Muscle layer of duodenum (tissue), 2 donors: ENCODE measurements at regions not wholly inside any gene's neighbourhood (a gene's known extent, or its start where the extent isn't known, plus 50 kb on each side); places are given as distances from the start of the nearest gene placed in this dataset.

Experiments used
- H3K27ac ChIP-seq: one replicate; pipeline ENCODE4 v1.7.0; 2013; ENCODE audit warnings: mild to moderate bottlenecking, low read length
- H3K27me3 ChIP-seq: one replicate; pipeline ENCODE4 v1.7.0; 2013; ENCODE audit warnings: low read depth, mild to moderate bottlenecking, control low read depth, low read length
- H3K36me3 ChIP-seq, 2 donors: one replicate each; pipeline ENCODE4 v1.7.0; 2013; ENCODE audit warnings: low read length in 2 of 2, control low read depth in 1 of 2, mild to moderate bottlenecking in 1 of 2; ENCODE audit not compliant: insufficient read depth in 2 of 2, control insufficient read depth in 1 of 2
- H3K4me1 ChIP-seq, 2 donors: one replicate each; pipeline ENCODE4 v1.7.0; 2013; ENCODE audit warnings: low read length in 2 of 2, mild to moderate bottlenecking in 2 of 2, control low read depth in 1 of 2, moderate library complexity in 1 of 2; ENCODE audit not compliant: insufficient read depth in 2 of 2, control insufficient read depth in 1 of 2
- H3K4me3 ChIP-seq, 2 donors: one replicate each; pipeline ENCODE4 v1.7.0; 2013; ENCODE audit warnings: low read length in 2 of 2, low read depth in 1 of 2, mild to moderate bottlenecking in 1 of 2
- H3K9me3 ChIP-seq, 2 donors: one replicate each; pipeline ENCODE4 v1.7.0; 2013; ENCODE audit warnings: low read length in 2 of 2, control low read depth in 1 of 2, mild to moderate bottlenecking in 1 of 2; ENCODE audit not compliant: control insufficient read depth in 1 of 2
- donor health status: healthy.

GRCh38 chr3:137348936-137349335 is 391.2 kb downstream of the IL20RB start:
- Histone ChIP-seq H3K4me1 (no peaks in the 10 kb centered on the region), H3K9me3 (no peaks in the 10 kb centered on the region), H3K36me3 (no peaks in the 10 kb centered on the region), H3K27ac (no peak overlapping the region), H3K4me3 (no peak overlapping the region), H3K27me3 (no peaks in the 10 kb centered on the region)

GRCh38 chr3:137349557-137350348 is 392.0 kb downstream of the IL20RB start:
- no peaks in the 10 kb centered on the region for H3K27me3 ChIP-seq
- H3K36me3 ChIP-seq = no peaks in the 10 kb centered on the region
- no peaks in the 10 kb centered on the region for H3K9me3 ChIP-seq

GRCh38 chr3:137360531-137361201 is 402.9 kb downstream of the IL20RB start:
- Histone ChIP-seq H3K9me3 (peaks cover 0 to 8% of the 10 kb centered on the region in 2 donors), H3K4me3 (no peak overlapping the region), H3K4me1 (no peaks in the 10 kb centered on the region), H3K27me3 (no peaks in the 10 kb centered on the region), H3K36me3 (no peaks in the 10 kb centered on the region), H3K27ac (no peak overlapping the region)

More at GRCh38 chr3:137349557-137350348, 392.0 kb downstream of the IL20RB start:
- no peaks in the 10 kb centered on the region for H3K4me1 ChIP-seq
- no peak overlapping the region for H3K4me3 ChIP-seq
- no peak overlapping the region for H3K27ac ChIP-seq

- H3K4me3 ChIP-seq = no peak overlapping the region
- H3K36me3 ChIP-seq = no peaks in the 10 kb centered on the region
- H3K9me3 ChIP-seq = peaks cover 0 to 10% of the 10 kb centered on the region in 2 donors
- H3K4me1 ChIP-seq = no peaks in the 10 kb centered on the region
- H3K27ac ChIP-seq = no peak overlapping the region
- H3K27me3 ChIP-seq = no peaks in the 10 kb centered on the region
Observed at GRCh38 chr3:137382005-137382594, 382.0 kb upstream of the SOX14 start.

GRCh38 chr3:137385922-137386321 is 378.2 kb upstream of the SOX14 start:
- no peaks in the 10 kb centered on the region for H3K4me1 ChIP-seq
- no peak overlapping the region for H3K4me3 ChIP-seq
- H3K27me3 ChIP-seq = no peaks in the 10 kb centered on the region
- no peak overlapping the region for H3K27ac ChIP-seq
- H3K36me3 ChIP-seq = no peaks in the 10 kb centered on the region
- peaks cover 0 to 2% of the 10 kb centered on the region in 2 donors for H3K9me3 ChIP-seq

- Histone ChIP-seq H3K36me3 (no peaks in the 10 kb centered on the region), H3K4me1 (no peaks in the 10 kb centered on the region), H3K4me3 (no peak overlapping the region), H3K27ac (no peak overlapping the region), H3K9me3 (no peaks in the 10 kb centered on the region), H3K27me3 (no peaks in the 10 kb centered on the region)
Observed at GRCh38 chr3:137409584-137409983, 354.5 kb upstream of the SOX14 start.

- Histone ChIP-seq H3K27me3 (no peaks in the 10 kb centered on the region), H3K4me1 (no peaks in the 10 kb centered on the region), H3K4me3 (no peak overlapping the region), H3K27ac (no peak overlapping the region), H3K36me3 (no peaks in the 10 kb centered on the region), H3K9me3 (no peaks in the 10 kb centered on the region)
Observed at GRCh38 chr3:137410028-137410427, 354.1 kb upstream of the SOX14 start.

GRCh38 chr3:137420198-137420995 is 343.7 kb upstream of the SOX14 start:
- H3K4me3 ChIP-seq = peak overlapping the region in 1 of 2 donors; percentile 25
- H3K4me1 ChIP-seq = no peaks in the 10 kb centered on the region
- no peaks in the 10 kb centered on the region for H3K36me3 ChIP-seq
- no peaks in the 10 kb centered on the region for H3K27me3 ChIP-seq
- no peak overlapping the region for H3K27ac ChIP-seq
- H3K9me3 ChIP-seq = peaks cover 0 to 15% of the 10 kb centered on the region in 2 donors

GRCh38 chr3:137438561-137438960 is 325.6 kb upstream of the SOX14 start:
- no peaks in the 10 kb centered on the region for H3K4me1 ChIP-seq
- no peak overlapping the region for H3K4me3 ChIP-seq
- H3K36me3 ChIP-seq = no peaks in the 10 kb centered on the region
- H3K27me3 ChIP-seq = no peaks in the 10 kb centered on the region
- H3K9me3 ChIP-seq = no peaks in the 10 kb centered on the region
- no peak overlapping the region for H3K27ac ChIP-seq

GRCh38 chr3:137460944-137461343 is 303.2 kb upstream of the SOX14 start:
- H3K27me3 ChIP-seq = no peaks in the 10 kb centered on the region
- H3K4me3 ChIP-seq = no peak overlapping the region
- H3K36me3 ChIP-seq = no peaks in the 10 kb centered on the region
- H3K27ac ChIP-seq = no peak overlapping the region
- H3K4me1 ChIP-seq = no peaks in the 10 kb centered on the region
- H3K9me3 ChIP-seq = no peaks in the 10 kb centered on the region

- Histone ChIP-seq H3K27ac (no peak overlapping the region), H3K36me3 (no peaks in the 10 kb centered on the region), H3K4me1 (no peaks in the 10 kb centered on the region), H3K27me3 (no peaks in the 10 kb centered on the region), H3K9me3 (no peaks in the 10 kb centered on the region), H3K4me3 (no peak overlapping the region)
Observed at GRCh38 chr3:137463131-137463530, 301.0 kb upstream of the SOX14 start.
